ENCODE measurements at regions not wholly inside any gene's neighbourhood (a gene's known extent, or its start where the extent isn't known, plus 50 kb on each side); places are given as distances from the start of the nearest gene placed in this dataset.
A peak's percentile ranks its signal among the peaks of the same experiment; 100 is the strongest.

DNA sequence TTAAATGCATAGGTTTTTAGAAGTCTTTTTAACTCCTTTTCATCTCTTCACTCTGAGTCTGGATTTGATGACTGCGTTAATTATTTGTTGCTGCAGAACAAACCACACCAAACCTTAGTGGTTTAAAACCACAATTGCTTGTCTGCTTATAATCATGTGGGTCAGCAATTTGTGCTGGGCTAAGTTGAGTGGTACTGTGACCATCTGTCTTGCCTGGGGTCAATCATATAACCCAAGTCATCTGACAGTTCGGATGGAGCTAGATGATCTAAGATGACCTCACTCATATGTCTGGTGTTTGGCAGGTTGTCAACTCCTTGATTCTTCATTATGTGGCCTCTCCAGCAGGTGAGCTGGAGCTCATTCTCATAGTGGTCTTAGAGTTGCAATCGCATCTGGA is 219.1 kb upstream of the ELAVL2 start:
- Mint-ChIP-seq H3K36me3 (ENCODE audit: insufficient read depth, unreplicated experiment) (no peaks in the 10 kb centered on the region), H3K9me3 (ENCODE audit: unreplicated experiment) (no peaks in the 10 kb centered on the region), H3K27me3 (ENCODE audit: insufficient read depth, unreplicated experiment) (no peaks in the 10 kb centered on the region), H3K27ac (ENCODE audit: unreplicated experiment) (no peak overlapping the region), H3K4me3 (ENCODE audit: unreplicated experiment) (no peak overlapping the region), H3K4me1 (ENCODE audit: low read depth, unreplicated experiment) (no peaks in the 10 kb centered on the region)
- ChIA-PET CTCF (no interaction called here), POLR2A (no interaction called here)
- no TSS peak for BruUV-seq (replicated peaks)
- Histone ChIP-seq H3K4me1 (no peaks in the 10 kb centered on the region), H3K9me3 (no peaks in the 10 kb centered on the region), H3K4me3 (ENCODE audit: low read depth, low read length) (no peak overlapping the region), H3K36me3 (ENCODE audit: control insufficient read depth, insufficient read depth, low read length) (no peaks in the 10 kb centered on the region), H3K27me3 (replicated peaks; ENCODE audit: control insufficient read depth, insufficient read depth, low read length) (no peaks in the 10 kb centered on the region)
- no peak for DNase-seq
- intact Hi-C loops (cut with micrococcal nuclease; ENCODE audit: unreplicated experiment): no loop called here
- TF ChIP-seq, protein P1, sequence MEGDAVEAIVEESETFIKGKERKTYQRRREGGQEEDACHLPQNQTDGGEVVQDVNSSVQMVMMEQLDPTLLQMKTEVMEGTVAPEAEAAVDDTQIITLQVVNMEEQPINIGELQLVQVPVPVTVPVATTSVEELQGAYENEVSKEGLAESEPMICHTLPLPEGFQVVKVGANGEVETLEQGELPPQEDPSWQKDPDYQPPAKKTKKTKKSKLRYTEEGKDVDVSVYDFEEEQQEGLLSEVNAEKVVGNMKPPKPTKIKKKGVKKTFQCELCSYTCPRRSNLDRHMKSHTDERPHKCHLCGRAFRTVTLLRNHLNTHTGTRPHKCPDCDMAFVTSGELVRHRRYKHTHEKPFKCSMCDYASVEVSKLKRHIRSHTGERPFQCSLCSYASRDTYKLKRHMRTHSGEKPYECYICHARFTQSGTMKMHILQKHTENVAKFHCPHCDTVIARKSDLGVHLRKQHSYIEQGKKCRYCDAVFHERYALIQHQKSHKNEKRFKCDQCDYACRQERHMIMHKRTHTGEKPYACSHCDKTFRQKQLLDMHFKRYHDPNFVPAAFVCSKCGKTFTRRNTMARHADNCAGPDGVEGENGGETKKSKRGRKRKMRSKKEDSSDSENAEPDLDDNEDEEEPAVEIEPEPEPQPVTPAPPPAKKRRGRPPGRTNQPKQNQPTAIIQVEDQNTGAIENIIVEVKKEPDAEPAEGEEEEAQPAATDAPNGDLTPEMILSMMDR (IDR thresholded peaks at IDR 0.05; ENCODE audit: insufficient read depth in 1 of 2, low read depth in 1 of 2, low read length in 1 of 2, severe bottlenecking in 1 of 2, unreplicated experiment in 1 of 2): no peak

DNA sequence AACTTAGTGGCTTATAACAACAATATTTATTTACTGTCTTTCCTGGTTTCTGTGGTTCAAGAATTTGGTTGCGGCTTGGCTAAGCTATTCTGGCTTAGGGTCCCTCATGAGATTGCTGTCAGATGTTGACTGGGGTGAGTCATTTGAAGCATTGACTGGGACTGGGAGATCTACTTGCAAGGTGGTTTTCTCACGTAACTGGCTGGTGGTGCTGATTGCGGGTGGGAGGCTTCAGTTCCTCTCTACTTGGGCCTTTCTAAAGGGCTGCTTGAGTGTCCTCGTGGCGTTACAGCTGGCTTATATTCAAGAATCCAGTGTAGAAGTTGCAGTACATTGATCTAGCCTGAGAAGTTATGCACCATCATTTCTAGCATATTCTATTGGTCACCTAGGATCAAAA is 218.5 kb upstream of the ELAVL2 start:
- ChIA-PET POLR2A (no interaction called here), CTCF (no interaction called here)
- BruUV-seq (replicated peaks): no TSS peak
- Mint-ChIP-seq H3K9me3 (ENCODE audit: unreplicated experiment) (no peaks in the 10 kb centered on the region), H3K4me3 (ENCODE audit: unreplicated experiment) (no peak overlapping the region), H3K27ac (ENCODE audit: unreplicated experiment) (no peak overlapping the region), H3K36me3 (ENCODE audit: insufficient read depth, unreplicated experiment) (no peaks in the 10 kb centered on the region), H3K4me1 (ENCODE audit: low read depth, unreplicated experiment) (no peaks in the 10 kb centered on the region), H3K27me3 (ENCODE audit: insufficient read depth, unreplicated experiment) (no peaks in the 10 kb centered on the region)
- Histone ChIP-seq H3K4me1 (no peaks in the 10 kb centered on the region), H3K27me3 (replicated peaks; ENCODE audit: control insufficient read depth, insufficient read depth, low read length) (no peaks in the 10 kb centered on the region), H3K4me3 (ENCODE audit: low read depth, low read length) (no peak overlapping the region), H3K36me3 (ENCODE audit: control insufficient read depth, insufficient read depth, low read length) (no peaks in the 10 kb centered on the region), H3K9me3 (no peaks in the 10 kb centered on the region)
- no peak for DNase-seq
- TF ChIP-seq, protein P1 (IDR thresholded peaks at IDR 0.05; ENCODE audit: insufficient read depth in 1 of 2, low read depth in 1 of 2, low read length in 1 of 2, severe bottlenecking in 1 of 2, unreplicated experiment in 1 of 2): no peak
- intact Hi-C loops (cut with micrococcal nuclease; ENCODE audit: unreplicated experiment): no loop called here

DNA sequence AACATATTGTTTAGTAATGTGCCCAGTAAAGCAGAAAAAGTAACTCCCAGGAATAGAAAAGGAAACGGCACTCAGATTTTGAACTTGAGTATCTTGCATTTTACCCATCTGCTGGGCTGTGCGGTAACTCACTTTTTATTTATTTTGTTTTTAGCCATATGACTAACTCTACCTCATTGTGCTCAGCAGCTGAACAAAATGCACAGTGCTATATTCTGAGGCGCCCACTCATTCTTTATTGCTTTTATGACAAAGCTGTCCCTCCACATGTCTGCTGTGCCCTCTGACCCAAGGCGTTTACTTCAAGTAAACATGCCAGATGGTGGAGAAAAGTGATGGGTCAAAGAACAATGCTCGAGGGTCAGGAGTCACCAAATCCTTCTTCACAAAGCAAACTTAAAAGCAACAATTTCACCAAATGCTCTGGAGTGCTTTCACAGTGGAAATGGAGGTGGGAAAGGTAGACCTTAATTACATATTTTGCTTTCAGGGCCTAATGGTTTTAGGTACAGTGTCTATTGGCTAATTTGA is 215.2 kb upstream of the ELAVL2 start:
- Mint-ChIP-seq H3K36me3 (ENCODE audit: insufficient read depth, unreplicated experiment) (no peaks in the 10 kb centered on the region), H3K4me3 (ENCODE audit: unreplicated experiment) (no peak overlapping the region), H3K4me1 (ENCODE audit: low read depth, unreplicated experiment) (no peaks in the 10 kb centered on the region), H3K27me3 (ENCODE audit: insufficient read depth, unreplicated experiment) (no peaks in the 10 kb centered on the region), H3K9me3 (ENCODE audit: unreplicated experiment) (no peaks in the 10 kb centered on the region), H3K27ac (ENCODE audit: unreplicated experiment) (no peak overlapping the region)
- H3K4me1 ChIP-seq: no peaks in the 10 kb centered on the region
- no peaks in the 10 kb centered on the region for H3K9me3 ChIP-seq
- ChIA-PET CTCF (no interaction called here), POLR2A (no interaction called here)
- intact Hi-C loops (cut with micrococcal nuclease; ENCODE audit: unreplicated experiment): no loop called here
- TF ChIP-seq, protein P1 (IDR thresholded peaks at IDR 0.05; ENCODE audit: insufficient read depth in 1 of 2, low read depth in 1 of 2, low read length in 1 of 2, severe bottlenecking in 1 of 2, unreplicated experiment in 1 of 2): no peak
- DNase-seq: peak in 1 of 2 experiments; percentile 0
- BruUV-seq (replicated peaks): no TSS peak
- H3K27me3 ChIP-seq (replicated peaks; ENCODE audit: control insufficient read depth, insufficient read depth, low read length): no peaks in the 10 kb centered on the region
- no peaks in the 10 kb centered on the region for H3K36me3 ChIP-seq (ENCODE audit: control insufficient read depth, insufficient read depth, low read length)
- no peak overlapping the region for H3K4me3 ChIP-seq (ENCODE audit: low read depth, low read length)

Data from Caco-2 (cell line).